ENCODE measurements at regions not wholly inside any gene's neighbourhood (a gene's known extent, or its start where the extent isn't known, plus 50 kb on each side); places are given as distances from the start of the nearest gene placed in this dataset.

DNA sequence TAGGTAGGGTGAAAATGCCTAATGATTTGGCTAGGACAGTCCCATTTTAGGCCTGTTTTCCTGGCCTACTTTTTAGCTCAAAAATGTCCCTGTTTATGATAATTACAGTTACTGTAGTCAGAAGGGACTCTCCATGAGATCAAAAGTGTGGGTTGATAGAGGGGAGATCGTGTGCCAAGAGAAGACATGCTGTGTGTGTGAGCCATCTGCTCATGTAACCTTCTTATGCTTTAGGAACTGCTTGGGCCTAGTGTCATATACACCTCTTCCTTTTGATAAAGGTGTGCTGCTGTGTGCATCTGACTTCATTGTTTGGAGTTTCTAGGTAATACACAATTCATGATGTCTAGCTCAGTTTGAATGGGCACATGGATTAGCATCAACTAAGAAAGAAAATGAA is 786.5 kb downstream of the PDCD6IP start:
- no peaks in the 10 kb centered on the region for H3K9me3 ChIP-seq (ENCODE audit: control insufficient read depth in 2 of 2, insufficient read depth in 1 of 2, low read length in 1 of 2)
- DNase-seq (ENCODE audit: low read depth in 6 of 9, low spot score in 9 of 9) = no peak

DNA sequence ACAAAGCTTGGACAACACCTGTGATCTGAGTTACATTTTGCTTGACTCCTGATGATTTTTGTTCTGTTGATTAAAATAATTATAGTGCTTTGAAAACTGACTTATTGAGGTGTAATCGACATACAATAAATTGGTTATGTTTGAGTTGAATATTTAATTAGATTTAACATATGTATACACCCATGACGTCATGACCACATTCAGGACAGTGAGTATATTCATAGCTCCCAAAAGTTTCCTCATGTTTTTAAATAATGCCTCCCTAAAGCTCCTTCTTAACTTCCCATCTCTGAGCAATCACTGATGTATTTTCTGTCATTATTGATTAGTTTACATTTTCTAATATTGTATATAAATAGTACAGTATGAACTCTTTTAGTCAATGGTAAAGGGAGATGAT is 801.2 kb downstream of the PDCD6IP start:
- 98% methylated on average over 2 of the region's 2 CpGs for WGBS
- H3K4me1 ChIP-seq (ENCODE audit: control insufficient read depth in 2 of 2, insufficient read depth in 2 of 2, low read length in 2 of 2) = no peaks in the 10 kb centered on the region
- no peaks in the 10 kb centered on the region for H3K36me3 ChIP-seq (ENCODE audit: control insufficient read depth in 2 of 2, insufficient read depth in 2 of 2, low read length in 1 of 2)

More for the DNA sequence above, 786.5 kb downstream of the PDCD6IP start:
- Histone ChIP-seq H3K27ac (ENCODE audit: low read depth in 1 of 2, low read length in 1 of 2) (no peak overlapping the region), H3K27me3 (ENCODE audit: control insufficient read depth in 2 of 2, insufficient read depth in 1 of 2, low read length in 1 of 2) (no peaks in the 10 kb centered on the region), H3K36me3 (ENCODE audit: control insufficient read depth in 2 of 2, insufficient read depth in 2 of 2, low read length in 1 of 2) (no peaks in the 10 kb centered on the region), H3K4me3 (ENCODE audit: low read length in 2 of 2) (no peak overlapping the region), H3K4me1 (ENCODE audit: control insufficient read depth in 2 of 2, insufficient read depth in 2 of 2, low read length in 2 of 2) (no peaks in the 10 kb centered on the region)
- 94% methylated on average over 1 of the region's 1 CpG for WGBS

DNA sequence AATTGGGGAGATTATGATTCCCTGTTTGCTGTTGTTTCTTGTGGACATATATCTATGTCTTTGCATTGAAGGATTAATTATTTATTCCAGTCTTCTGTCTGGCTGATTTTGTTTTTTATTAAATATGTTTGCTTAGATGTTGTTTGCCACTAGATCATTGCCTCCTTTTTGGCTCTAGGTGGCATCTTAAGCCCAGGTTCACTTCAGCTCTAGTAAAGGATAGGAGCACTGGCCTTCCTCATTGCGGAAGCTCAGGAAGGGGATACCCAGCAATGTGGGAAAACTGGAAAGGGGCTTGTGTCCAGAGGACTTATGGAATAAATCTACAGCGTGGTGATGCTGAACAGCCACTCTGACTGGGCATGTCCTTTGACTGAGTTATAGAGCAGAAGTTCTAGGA is 821.6 kb downstream of the PDCD6IP start:
- no peaks in the 10 kb centered on the region for H3K36me3 ChIP-seq (ENCODE audit: control insufficient read depth in 2 of 2, insufficient read depth in 2 of 2, low read length in 1 of 2)
- no peaks in the 10 kb centered on the region for H3K27me3 ChIP-seq (ENCODE audit: control insufficient read depth in 2 of 2, insufficient read depth in 1 of 2, low read length in 1 of 2)
- no peak overlapping the region for H3K27ac ChIP-seq (ENCODE audit: low read depth in 1 of 2, low read length in 1 of 2)
- H3K4me3 ChIP-seq (ENCODE audit: low read length in 2 of 2) = no peak overlapping the region
- 80% methylated on average over 2 of the region's 2 CpGs for WGBS
- no peaks in the 10 kb centered on the region for H3K9me3 ChIP-seq (ENCODE audit: control insufficient read depth in 2 of 2, insufficient read depth in 1 of 2, low read length in 1 of 2)
- H3K4me1 ChIP-seq (ENCODE audit: control insufficient read depth in 2 of 2, insufficient read depth in 2 of 2, low read length in 2 of 2) = no peaks in the 10 kb centered on the region
- DNase-seq (ENCODE audit: low read depth in 6 of 9, low spot score in 9 of 9) = no peak

More for the DNA sequence above, 801.2 kb downstream of the PDCD6IP start:
- Histone ChIP-seq H3K4me3 (ENCODE audit: low read length in 2 of 2) (no peak overlapping the region), H3K27ac (ENCODE audit: low read depth in 1 of 2, low read length in 1 of 2) (no peak overlapping the region), H3K9me3 (ENCODE audit: control insufficient read depth in 2 of 2, insufficient read depth in 1 of 2, low read length in 1 of 2) (no peaks in the 10 kb centered on the region), H3K27me3 (ENCODE audit: control insufficient read depth in 2 of 2, insufficient read depth in 1 of 2, low read length in 1 of 2) (no peaks in the 10 kb centered on the region)
- DNase-seq (ENCODE audit: low read depth in 6 of 9, low spot score in 9 of 9) = no peak

DNA sequence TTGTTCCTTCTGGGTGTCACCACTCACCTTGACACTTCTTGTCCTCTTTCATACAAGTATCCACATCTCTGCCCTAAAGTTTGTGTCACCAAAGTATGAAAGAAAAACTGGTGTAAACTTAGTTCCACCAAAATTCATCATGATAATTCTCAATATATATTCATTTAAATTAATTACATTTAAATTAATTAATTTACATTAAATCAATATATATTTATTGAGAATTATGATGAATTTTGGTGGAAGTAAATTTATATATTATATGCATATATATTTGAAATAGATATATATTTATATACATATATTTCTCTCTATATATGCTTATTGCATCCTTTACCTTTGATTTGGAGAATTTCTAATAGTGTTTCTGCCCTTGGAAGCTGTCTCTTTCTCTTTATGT is 828.3 kb downstream of the PDCD6IP start:
- DNase-seq (ENCODE audit: low read depth in 6 of 9, low spot score in 9 of 9) = no peak
- no peaks in the 10 kb centered on the region for H3K27me3 ChIP-seq (ENCODE audit: control insufficient read depth in 2 of 2, insufficient read depth in 1 of 2, low read length in 1 of 2)
- no peaks in the 10 kb centered on the region for H3K4me1 ChIP-seq (ENCODE audit: control insufficient read depth in 2 of 2, insufficient read depth in 2 of 2, low read length in 2 of 2)
- no peaks in the 10 kb centered on the region for H3K36me3 ChIP-seq (ENCODE audit: control insufficient read depth in 2 of 2, insufficient read depth in 2 of 2, low read length in 1 of 2)
- no peak overlapping the region for H3K27ac ChIP-seq (ENCODE audit: low read depth in 1 of 2, low read length in 1 of 2)
- H3K4me3 ChIP-seq (ENCODE audit: low read length in 2 of 2) = no peak overlapping the region
- H3K9me3 ChIP-seq (ENCODE audit: control insufficient read depth in 2 of 2, insufficient read depth in 1 of 2, low read length in 1 of 2) = no peaks in the 10 kb centered on the region

DNA sequence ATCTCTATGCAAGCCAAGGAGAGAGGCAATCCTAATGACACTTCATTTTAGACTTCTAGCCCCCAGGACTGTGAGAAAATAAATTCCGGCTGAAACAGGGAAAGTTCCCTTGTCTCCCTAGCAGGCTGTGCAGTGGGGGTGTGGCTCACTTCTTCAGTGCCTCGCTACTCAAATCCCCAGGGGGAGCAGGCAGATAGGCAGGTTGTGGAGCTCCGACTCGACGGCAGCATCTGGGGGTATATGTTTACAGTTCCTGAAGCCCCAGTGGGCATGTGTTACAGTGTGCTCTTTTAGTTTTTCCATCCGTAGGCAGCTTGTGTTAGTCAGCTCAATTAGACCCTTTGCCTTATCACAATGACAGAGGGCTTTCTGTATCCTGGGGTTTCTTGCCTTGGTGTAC is 836.5 kb downstream of the PDCD6IP start:
- H3K36me3 ChIP-seq (ENCODE audit: control insufficient read depth in 2 of 2, insufficient read depth in 2 of 2, low read length in 1 of 2) = no peaks in the 10 kb centered on the region
- H3K27me3 ChIP-seq (ENCODE audit: control insufficient read depth in 2 of 2, insufficient read depth in 1 of 2, low read length in 1 of 2) = no peaks in the 10 kb centered on the region
- DNase-seq (ENCODE audit: low read depth in 6 of 9, low spot score in 9 of 9) = no peak
- no peaks in the 10 kb centered on the region for H3K4me1 ChIP-seq (ENCODE audit: control insufficient read depth in 2 of 2, insufficient read depth in 2 of 2, low read length in 2 of 2)
- no peak overlapping the region for H3K4me3 ChIP-seq (ENCODE audit: low read length in 2 of 2)
- WGBS = 95% methylated on average over 6 of the region's 6 CpGs
- H3K9me3 ChIP-seq (ENCODE audit: control insufficient read depth in 2 of 2, insufficient read depth in 1 of 2, low read length in 1 of 2) = no peaks in the 10 kb centered on the region
- no peak overlapping the region for H3K27ac ChIP-seq (ENCODE audit: low read depth in 1 of 2, low read length in 1 of 2)

- no peak for DNase-seq (ENCODE audit: low read depth in 6 of 9, low spot score in 9 of 9)
Measured at GRCh38 chr3:34635352-34635850, 837.0 kb downstream of the PDCD6IP start.

GRCh38 chr3:34646911-34647460 is 848.6 kb downstream of the PDCD6IP start:
- WGBS = 83% methylated on average over 5 of the region's 5 CpGs
- no peaks in the 10 kb centered on the region for H3K9me3 ChIP-seq (ENCODE audit: control insufficient read depth in 2 of 2, insufficient read depth in 1 of 2, low read length in 1 of 2)
- no peaks in the 10 kb centered on the region for H3K4me1 ChIP-seq (ENCODE audit: control insufficient read depth in 2 of 2, insufficient read depth in 2 of 2, low read length in 2 of 2)
- no peaks in the 10 kb centered on the region for H3K36me3 ChIP-seq (ENCODE audit: control insufficient read depth in 2 of 2, insufficient read depth in 2 of 2, low read length in 1 of 2)
- H3K27me3 ChIP-seq (ENCODE audit: control insufficient read depth in 2 of 2, insufficient read depth in 1 of 2, low read length in 1 of 2) = no peaks in the 10 kb centered on the region
- no peak for DNase-seq (ENCODE audit: low read depth in 6 of 9, low spot score in 9 of 9)
- H3K27ac ChIP-seq (ENCODE audit: low read depth in 1 of 2, low read length in 1 of 2) = no peak overlapping the region
- H3K4me3 ChIP-seq (ENCODE audit: low read length in 2 of 2) = no peak overlapping the region

More at GRCh38 chr3:34635352-34635850, 837.0 kb downstream of the PDCD6IP start:
- Histone ChIP-seq H3K4me3 (ENCODE audit: low read length in 2 of 2) (no peak overlapping the region), H3K36me3 (ENCODE audit: control insufficient read depth in 2 of 2, insufficient read depth in 2 of 2, low read length in 1 of 2) (no peaks in the 10 kb centered on the region), H3K4me1 (ENCODE audit: control insufficient read depth in 2 of 2, insufficient read depth in 2 of 2, low read length in 2 of 2) (no peaks in the 10 kb centered on the region), H3K9me3 (ENCODE audit: control insufficient read depth in 2 of 2, insufficient read depth in 1 of 2, low read length in 1 of 2) (no peaks in the 10 kb centered on the region), H3K27ac (ENCODE audit: low read depth in 1 of 2, low read length in 1 of 2) (no peak overlapping the region), H3K27me3 (ENCODE audit: control insufficient read depth in 2 of 2, insufficient read depth in 1 of 2, low read length in 1 of 2) (no peaks in the 10 kb centered on the region)
- WGBS = 95% methylated on average over 11 of the region's 11 CpGs

DNA sequence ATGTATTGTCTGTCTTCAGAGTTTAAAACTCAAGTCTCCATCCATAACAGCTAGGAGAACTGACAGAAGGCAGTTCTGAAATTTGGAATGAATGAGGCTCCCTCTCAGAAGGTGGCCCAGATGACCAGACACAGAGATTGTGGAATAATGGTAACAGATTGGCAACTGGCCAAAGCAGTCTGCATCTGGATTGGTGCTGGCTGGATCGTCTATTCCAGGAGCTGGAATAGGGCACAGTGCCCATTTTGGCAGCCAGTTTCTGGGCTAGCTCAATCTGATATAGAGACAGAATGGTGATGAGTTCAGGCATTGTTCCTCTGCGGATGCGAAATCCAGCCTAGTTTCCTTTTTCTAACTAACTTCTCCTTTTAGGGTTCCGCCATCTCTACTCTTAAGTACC is 851.7 kb downstream of the PDCD6IP start:
- DNase-seq (ENCODE audit: low read depth in 6 of 9, low spot score in 9 of 9) = no peak
- Histone ChIP-seq H3K4me3 (ENCODE audit: low read length in 2 of 2) (no peak overlapping the region), H3K4me1 (ENCODE audit: control insufficient read depth in 2 of 2, insufficient read depth in 2 of 2, low read length in 2 of 2) (no peaks in the 10 kb centered on the region), H3K27me3 (ENCODE audit: control insufficient read depth in 2 of 2, insufficient read depth in 1 of 2, low read length in 1 of 2) (no peaks in the 10 kb centered on the region), H3K27ac (ENCODE audit: low read depth in 1 of 2, low read length in 1 of 2) (no peak overlapping the region), H3K9me3 (ENCODE audit: control insufficient read depth in 2 of 2, insufficient read depth in 1 of 2, low read length in 1 of 2) (no peaks in the 10 kb centered on the region), H3K36me3 (ENCODE audit: control insufficient read depth in 2 of 2, insufficient read depth in 2 of 2, low read length in 1 of 2) (no peaks in the 10 kb centered on the region)
- WGBS = 94% methylated on average over 4 of the region's 4 CpGs

DNA sequence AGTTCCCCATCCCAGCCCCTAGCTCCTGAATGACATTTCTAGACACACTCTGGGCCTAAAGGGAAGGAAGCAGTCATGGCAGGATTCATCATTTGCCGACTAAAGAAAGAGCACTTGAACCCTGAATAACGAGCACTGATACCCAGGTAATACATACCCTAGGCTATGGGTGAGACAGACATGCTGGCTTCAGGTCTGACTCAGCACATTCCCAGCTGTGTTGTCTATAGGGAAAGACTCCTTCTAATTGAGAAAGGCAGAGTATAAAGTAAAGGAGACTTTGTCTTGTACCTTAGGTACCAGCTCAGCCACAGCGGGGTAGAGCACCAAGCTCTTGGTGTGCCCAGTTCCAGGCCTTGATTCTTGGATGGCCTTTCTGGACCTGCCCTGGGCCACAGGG is 870.5 kb downstream of the PDCD6IP start:
- Histone ChIP-seq H3K9me3 (ENCODE audit: control insufficient read depth in 2 of 2, insufficient read depth in 1 of 2, low read length in 1 of 2) (no peaks in the 10 kb centered on the region), H3K27me3 (ENCODE audit: control insufficient read depth in 2 of 2, insufficient read depth in 1 of 2, low read length in 1 of 2) (no peaks in the 10 kb centered on the region), H3K27ac (ENCODE audit: low read depth in 1 of 2, low read length in 1 of 2) (no peak overlapping the region), H3K4me1 (ENCODE audit: control insufficient read depth in 2 of 2, insufficient read depth in 2 of 2, low read length in 2 of 2) (no peaks in the 10 kb centered on the region), H3K36me3 (ENCODE audit: control insufficient read depth in 2 of 2, insufficient read depth in 2 of 2, low read length in 1 of 2) (no peaks in the 10 kb centered on the region), H3K4me3 (ENCODE audit: low read length in 2 of 2) (no peak overlapping the region)
- no peak for DNase-seq (ENCODE audit: low read depth in 6 of 9, low spot score in 9 of 9)
- WGBS = 74% methylated on average over 3 of the region's 3 CpGs

GRCh38 chr3:34669490-34669889 is 871.1 kb downstream of the PDCD6IP start:
- WGBS = 94% methylated on average over 3 of the region's 3 CpGs
- no peaks in the 10 kb centered on the region for H3K27me3 ChIP-seq (ENCODE audit: control insufficient read depth in 2 of 2, insufficient read depth in 1 of 2, low read length in 1 of 2)
- DNase-seq (ENCODE audit: low read depth in 6 of 9, low spot score in 9 of 9) = no peak
- no peak overlapping the region for H3K4me3 ChIP-seq (ENCODE audit: low read length in 2 of 2)
- H3K27ac ChIP-seq (ENCODE audit: low read depth in 1 of 2, low read length in 1 of 2) = no peak overlapping the region
- H3K4me1 ChIP-seq (ENCODE audit: control insufficient read depth in 2 of 2, insufficient read depth in 2 of 2, low read length in 2 of 2) = no peaks in the 10 kb centered on the region
- no peaks in the 10 kb centered on the region for H3K9me3 ChIP-seq (ENCODE audit: control insufficient read depth in 2 of 2, insufficient read depth in 1 of 2, low read length in 1 of 2)
- no peaks in the 10 kb centered on the region for H3K36me3 ChIP-seq (ENCODE audit: control insufficient read depth in 2 of 2, insufficient read depth in 2 of 2, low read length in 1 of 2)
